HG03521 (cell line): ENCODE measurements at regions not wholly inside any gene's neighbourhood (a gene's known extent, or its start where the extent isn't known, plus 50 kb on each side); places are given as distances from the start of the nearest gene placed in this dataset.
A peak's percentile ranks its signal among the peaks of the same experiment; 100 is the strongest.

Experiments used
- ATAC-seq: cut with Tn5 transposase; IDR thresholded peaks from one replicate; pipeline ENCODE4 v1.9.1; 2021; ENCODE audit warnings: mild to moderate bottlenecking, moderate library complexity; ENCODE audit not compliant: unreplicated experiment

DNA sequence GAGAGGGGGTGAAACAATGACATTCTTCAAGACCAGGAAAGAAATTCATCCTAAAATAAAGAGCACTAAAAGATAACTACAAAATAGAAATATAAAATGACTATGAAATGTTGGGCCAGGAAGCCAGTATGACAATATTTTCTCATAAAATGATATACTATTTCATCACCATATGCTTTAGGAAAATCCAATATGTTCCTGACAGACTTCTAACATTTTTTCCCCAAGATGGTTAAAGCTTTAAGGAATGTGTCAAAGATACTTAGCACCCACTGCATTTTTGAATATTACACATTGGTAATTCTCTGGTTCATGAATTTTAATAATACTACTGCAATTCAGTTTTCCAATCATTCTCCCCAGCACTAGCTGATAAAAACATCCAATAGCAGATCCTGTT, 87.7 kb upstream of the PLEKHG7 start:
- no peak for ATAC-seq

DNA sequence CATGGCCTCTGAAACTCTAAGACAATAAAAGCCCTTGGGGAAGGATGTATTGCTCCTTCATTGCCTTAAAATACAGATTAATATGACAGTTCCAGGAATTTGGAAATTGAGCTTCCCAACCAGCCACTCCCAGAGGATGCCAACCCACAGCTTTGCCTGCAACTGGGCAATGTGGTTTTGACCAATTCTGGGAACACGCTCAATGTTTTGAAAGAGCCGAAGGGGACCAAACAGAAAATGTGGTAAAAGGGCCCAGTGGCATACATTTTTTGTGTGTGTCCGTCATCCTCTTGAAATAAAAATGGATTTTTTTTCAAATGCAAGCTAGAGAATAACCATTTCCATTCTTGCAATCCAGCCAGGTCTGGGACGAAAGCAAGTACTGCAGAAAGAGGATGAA, 88.3 kb upstream of the PLEKHG7 start:
- ATAC-seq: no peak

DNA sequence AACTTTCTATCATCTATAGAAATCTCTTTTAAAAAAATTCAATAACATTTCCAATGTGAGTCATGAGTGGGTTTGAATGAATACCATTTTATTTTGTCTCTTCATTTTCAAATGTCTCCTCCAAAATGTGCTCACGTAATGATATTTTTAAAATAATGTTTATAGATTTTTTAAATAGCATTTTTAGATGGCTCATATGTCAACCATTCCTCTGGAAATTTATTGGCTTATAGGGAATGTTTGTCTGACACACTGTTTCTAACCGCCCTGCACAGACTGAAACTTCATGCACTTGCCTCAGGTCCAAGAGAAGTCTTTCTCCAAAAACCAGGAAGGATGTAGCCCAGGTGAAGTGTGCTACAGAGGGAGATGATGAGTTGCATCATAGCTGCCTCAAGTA, 88.8 kb upstream of the PLEKHG7 start:
- no peak for ATAC-seq

DNA sequence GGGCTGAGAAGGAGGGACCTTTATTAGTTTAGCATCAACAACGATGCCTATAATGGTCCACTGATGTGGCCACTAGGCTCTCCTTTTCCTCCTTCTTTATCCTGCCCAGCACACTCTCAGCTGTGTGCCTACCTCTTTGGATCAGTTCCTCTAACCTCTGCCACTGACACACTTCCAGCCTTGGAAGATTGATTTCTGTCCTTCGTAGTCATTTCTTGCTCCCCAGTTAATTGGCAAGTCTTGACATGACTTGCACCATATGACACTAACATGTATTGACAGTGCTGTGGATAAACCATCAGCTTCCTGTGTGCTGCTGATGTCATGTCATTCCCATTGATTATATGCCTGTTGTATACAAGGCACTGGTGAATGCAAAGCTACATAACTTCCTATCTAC, 90.2 kb upstream of the PLEKHG7 start:
- no peak for ATAC-seq

DNA sequence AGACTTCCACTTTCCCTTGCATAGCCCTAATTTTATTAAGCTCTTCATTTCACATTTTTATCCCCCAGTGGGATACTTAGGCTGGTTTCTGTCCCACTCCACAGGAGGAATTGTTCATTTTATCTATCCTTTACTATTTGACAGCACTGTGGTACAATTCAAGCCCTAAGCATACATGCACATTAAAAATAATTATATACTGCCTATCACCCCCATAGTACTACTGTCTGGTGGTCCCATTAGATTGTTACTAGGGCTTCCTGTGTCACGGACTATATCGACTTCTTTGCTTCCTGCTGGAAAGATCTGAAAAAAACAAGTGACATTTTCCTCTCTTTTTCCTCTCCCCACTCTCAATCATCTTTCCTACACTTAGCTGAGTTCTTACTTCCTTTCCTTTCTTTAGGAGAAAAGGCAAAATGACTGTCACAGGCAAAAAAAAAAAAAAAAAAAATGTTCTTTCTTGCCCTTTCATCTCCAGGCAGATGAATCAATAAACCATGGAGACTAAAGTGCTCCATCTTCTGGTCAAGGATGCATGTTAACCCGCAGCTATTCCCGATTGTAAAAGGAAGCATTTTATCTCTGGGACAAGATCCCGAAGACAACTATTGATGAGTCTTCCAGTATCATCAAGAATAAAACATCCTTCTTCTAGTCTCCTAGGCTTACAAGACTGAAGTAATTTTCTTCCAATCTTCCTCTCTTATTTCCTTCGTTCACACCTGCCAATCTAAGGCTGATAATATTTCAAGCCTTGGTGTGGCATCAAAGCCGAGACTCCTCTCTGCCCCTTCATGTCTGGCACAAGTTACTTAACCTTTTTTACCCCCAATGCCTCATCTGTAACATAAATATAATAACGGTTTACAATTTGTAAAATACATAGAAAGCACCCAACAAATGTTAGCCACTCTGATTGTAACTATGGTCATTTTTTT, 94.4 kb upstream of the PLEKHG7 start:
- ATAC-seq: no peak

DNA sequence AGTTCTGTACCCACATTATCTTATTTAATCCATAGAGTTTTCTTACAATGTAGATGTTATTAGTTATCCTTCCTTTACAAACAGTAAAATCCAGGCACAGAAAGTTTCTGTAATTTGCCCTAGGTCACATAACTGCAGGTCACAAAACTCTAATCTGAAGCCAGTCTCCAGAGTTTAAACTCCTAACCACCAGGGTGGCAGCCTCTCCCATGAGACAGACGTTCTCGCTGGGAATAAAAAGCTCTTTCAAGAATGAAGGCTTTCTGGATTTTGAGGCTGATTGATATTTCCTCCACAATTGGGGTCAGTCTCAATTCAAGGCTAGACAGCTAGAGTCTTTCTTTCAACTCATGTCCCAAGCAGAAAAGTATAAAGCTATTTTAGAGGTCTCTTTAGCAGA, 95.8 kb upstream of the PLEKHG7 start:
- ATAC-seq: no peak

DNA sequence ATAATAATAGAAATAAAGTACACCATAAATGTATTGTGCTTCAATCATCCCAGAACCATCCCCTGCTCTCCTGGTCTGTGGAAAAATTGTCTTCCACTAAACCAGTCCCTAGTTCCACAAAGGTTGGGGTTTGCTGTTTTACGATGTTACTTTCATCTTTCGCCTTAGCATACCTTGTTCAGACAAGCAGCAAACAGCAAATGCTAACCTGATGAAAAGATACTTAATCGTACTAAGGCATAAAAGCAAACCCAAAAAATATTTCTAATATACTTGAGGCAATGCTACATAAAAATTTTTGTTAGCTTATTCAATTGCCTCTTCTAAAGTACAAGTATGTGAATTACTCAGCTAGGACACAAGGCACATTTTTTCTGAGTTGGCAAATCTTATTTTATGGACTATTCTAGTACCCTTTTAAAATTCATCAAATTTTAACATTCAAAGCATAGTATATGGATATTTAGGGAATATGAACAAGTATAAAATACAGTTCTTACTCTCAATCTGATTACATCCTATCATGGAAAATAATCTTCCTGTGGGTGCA, 97.1 kb upstream of the PLEKHG7 start:
- ATAC-seq: no peak

DNA sequence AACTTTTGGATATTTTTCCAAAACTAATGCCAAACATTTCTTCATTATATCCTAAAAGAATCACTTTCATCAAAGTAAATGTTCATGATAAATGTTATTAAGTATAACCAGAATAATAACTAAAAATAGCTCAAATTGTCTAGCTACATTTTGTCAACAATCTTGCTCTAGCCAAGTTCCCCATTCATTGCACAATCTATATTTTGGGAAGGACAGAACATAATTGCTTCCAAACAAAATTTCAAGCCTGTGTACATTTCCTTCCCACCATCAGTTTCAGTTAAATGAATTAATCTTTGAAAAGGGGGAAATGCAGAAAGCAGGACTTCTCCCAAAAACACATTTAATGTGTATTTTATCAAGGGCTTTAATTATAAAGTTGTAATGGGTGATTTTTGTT, 98.0 kb upstream of the PLEKHG7 start:
- ATAC-seq: no peak

DNA sequence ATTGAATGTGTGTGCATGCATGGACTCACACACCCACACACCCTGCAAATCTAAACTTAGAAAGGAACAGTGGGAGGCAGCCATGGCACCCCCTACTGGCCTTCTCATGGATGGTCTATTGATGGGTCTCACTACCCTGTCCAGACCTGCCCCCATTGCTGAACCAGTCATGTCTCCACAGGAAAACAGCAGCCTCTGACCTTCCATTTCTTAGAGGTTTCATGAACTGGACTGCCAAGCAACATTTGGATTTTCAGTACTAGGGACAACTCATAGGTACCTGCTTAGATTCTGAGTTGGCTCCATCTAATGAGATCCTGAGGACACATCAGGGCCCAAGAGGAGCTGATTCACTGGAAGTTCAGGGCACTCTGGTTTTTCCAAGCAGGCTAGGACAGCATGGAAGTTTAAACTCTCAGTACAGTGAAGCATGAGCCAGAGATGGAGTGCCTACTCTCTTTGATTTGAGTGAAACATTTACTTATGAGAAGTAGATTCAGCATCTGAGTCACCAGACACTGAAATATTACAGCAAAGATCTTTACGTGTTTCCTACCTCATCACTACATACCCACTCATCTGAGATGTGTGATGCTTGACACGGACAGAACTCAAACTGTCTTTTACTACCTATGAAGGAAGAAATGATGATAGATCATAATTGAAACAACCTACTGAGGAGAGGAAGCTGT, 98.9 kb upstream of the PLEKHG7 start:
- no peak for ATAC-seq

DNA sequence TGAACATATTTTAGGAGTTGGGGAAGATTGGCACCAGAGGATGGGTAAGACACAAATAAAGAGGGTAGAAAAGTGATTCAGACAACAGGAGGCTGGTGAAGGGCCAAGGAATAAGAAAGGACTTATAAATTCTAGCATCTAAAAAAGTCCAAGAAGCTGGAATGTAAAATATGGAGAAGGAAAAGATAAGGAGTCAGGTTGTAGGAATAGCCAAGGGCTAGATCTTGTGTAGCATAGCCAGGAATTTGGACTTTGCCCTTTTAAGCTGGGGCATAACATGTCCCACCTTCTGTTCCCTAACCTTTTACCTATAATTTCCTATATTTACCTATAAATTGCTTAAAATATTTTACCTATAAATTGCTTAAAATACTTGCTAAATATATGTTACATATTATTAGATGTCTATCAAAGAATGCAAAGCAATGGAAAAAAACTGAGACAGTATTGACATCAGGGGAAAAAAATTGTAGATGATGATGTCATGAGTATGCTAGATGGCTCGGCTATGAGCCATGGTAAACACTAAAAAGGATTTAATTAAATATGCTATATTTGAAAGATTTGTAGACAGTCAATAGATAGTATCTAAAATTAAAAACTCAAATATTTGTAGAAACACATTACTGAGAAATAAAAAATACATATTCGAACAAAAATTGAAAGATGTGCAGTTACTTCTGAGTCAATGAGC, 99.7 kb upstream of the PLEKHG7 start:
- no peak for ATAC-seq

DNA sequence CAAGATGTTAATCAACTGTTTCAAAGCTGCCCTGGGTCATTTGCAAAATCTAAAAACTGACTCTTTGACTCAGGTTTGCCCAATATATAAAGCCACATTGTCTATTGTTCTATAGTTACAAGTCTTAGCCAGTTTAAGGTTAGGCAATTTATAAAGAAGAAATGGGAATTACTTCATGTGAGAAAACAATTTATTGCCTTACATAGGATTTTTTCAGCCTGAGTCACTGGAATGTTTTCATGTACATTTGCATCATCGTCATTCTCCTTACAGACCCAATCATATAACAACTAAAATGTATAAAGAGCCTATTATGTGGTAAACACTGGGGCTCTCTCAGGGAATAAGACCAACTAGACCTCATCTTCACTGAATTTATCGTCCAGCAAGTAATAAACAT, 100.3 kb upstream of the PLEKHG7 start:
- ATAC-seq: no peak

DNA sequence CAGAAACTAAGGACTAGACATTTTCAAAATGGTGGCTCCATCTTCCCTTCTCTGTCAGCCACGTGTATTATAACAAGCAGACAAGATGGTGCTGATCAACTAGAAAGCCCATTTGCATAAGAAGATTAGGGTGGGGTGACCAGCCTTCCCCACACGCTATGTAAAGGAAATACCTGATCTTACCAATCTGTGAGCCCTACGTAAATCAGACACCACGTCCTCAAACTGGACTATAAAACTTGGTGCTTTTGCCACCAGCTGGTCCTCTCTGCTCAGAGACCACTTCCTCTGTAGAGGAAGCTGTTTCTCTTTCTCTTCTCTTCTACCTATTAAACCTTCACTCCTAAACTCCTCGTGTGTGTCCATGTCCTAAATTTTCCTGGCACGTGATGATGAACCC, 101.1 kb upstream of the PLEKHG7 start:
- ATAC-seq: no peak

DNA sequence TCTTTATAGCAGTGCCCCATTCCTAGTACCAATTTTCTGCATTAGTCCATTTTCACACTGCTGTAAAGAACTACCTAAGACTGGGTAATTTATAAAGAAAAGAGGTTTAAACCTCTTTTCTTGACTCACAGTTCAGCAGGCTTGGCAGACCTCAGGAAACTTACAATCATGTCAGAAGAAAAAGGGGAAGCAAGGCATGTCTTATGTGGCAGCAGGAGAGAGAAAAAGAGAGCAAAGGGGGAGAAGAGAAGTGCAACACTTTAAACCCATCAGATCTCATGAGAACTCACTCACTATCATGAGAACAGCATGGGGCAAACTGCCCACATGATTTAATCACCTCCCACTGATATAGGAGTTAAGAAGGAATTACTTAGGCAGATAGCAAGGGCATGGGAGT, 101.6 kb upstream of the PLEKHG7 start:
- no peak for ATAC-seq

DNA sequence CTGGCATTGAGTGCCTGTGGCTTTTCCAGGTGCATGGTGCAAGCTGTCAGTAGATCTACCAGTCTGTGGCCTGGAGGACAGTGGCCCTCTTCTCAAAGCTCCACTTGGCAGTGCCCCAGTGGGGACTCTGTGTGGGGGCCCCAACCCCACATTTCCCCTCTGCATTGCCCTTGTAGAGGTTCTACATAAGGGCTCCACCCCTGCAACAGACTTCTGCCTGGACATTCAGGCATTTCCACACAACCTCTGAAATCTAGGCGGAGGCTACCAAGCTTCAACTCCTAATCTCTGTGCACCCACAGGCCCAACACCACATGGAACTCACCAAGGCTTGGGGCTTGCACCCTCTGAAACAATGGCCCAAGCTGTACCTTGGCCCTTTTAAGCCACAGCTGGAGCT, 102.7 kb upstream of the PLEKHG7 start:
- no peak for ATAC-seq

DNA sequence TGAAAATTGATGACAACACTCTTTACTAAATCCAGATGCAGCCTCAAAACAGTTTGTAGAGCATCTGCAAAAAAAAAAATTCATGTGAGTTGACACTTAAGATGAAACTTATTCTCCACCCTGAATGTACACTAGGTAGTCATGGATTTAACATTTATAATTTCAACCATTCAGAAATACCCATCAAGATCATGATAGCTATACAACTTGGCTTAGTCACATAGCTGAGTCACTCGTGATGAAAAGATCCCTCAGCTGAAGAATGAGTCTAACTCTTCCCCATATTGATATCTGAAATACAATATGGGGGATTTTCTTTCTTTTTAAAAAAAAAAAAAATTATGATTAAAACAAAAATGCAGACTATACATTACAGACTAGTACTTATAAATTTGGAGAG, 104.8 kb upstream of the PLEKHG7 start:
- no peak for ATAC-seq

DNA sequence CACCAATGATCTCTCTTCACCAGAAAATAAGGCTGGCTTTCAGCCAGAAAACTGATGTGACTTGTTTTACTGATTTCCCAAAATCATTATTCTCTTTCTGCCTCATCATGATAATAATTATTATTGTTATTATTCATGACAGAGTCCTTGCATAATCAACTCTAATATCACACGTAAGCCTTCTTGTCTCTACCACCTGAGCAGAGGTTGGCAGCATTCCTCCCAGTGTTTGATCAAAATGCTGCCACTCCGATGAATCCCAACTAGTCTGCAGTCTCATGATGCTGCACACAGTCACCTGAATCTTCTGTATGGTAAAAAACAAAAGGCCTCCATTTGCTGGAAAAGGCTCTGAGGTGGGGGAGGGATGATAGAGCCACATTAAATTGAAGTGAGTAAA, 105.7 kb upstream of the PLEKHG7 start:
- ATAC-seq: no peak

DNA sequence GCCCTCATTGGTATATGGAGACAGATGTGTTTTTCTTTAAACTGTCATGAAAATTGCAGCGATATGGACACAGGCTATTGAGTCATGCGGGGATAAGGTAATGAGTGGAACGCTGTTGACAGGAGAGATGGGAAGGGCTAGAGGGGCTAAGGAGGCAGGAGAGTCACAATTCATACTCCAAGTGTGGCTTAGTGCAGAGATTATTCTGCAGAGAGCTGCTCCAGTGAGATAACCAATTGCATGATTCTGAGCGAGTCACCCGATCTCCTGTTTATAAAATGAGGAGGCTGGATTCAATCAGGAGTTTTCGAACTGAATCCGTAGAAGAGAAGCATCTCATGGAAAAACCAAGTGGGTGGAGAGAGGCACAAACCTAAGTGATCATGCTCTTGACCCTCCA, 106.4 kb upstream of the PLEKHG7 start:
- no peak for ATAC-seq

DNA sequence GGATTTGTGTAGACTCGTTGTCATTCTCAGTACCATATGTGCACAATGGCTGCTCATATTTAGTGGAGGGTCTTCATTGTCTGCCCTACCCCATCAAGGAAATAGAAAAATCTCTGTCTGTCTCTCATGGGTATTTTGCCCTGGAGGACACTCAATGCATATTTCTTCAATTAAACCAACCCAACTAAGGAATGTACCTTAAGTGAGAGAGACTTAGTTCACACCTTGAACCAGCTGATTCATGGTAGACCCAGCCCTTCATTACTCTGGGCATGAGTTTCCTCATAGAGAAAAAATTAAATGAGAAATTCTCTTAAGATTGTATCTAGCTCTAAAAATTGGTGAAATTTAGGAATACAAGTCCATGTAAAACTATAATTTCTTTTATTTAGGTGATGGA, 107.1 kb upstream of the PLEKHG7 start:
- ATAC-seq: no peak

DNA sequence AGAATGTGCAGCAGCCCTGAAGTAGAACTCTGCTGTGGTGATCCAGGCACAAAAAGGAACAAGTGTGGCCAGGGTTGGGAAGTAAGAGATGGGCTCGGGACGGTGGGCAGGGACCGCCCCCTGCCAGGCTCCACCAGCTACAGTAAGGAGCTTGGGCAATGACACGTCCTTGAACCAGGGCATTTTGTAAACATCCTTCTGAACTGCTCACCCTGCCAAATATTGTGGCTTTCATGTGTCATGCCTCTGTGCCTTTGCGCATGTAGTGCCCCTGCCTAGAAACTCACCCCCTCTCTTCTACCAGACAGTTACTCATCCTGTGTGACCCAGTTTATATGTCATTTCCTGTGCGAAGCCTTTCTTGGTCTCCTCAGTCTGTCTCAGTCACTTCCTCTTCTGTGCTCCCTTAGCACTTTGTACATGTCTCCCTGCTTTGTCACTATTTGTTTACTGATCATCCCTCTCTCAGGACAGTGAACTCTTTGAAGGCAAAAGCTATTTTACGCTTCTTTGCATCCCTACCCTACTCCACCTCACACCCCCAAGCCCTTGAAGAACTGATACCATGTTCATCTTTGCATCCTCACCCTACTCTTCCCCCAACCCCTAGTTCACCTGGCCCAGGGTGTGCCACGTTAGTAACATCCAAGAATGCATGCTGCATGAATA, 108.9 kb upstream of the PLEKHG7 start:
- peak; percentile 100 for ATAC-seq

DNA sequence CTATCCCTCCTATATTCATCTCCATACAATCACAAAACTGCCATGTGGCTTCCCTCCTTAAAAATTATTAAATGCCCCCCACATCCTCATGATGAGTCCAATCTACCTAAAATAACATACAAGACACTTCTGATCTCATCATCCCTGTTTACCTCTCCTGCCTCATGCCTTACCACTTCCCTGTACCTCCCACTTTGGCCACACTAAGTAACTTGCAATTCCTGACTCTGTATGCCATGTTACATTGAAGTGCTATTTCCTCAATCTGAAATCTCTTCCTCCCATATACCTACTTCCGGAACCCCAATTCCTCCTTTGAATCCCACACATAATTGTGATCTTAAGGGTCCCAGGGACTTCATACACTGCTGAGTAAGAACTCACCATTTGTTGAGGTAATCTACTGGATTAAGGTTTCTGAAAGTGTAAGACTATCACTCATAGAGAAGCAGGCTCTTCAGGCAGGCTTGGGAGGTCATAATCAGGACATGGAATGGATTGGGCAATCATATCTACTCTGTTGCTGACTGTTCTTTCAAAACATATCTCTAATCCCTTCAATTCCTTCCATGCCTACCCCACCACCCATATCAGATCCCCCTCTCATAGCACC, 117.6 kb upstream of the PLEKHG7 start:
- ATAC-seq: no peak

DNA sequence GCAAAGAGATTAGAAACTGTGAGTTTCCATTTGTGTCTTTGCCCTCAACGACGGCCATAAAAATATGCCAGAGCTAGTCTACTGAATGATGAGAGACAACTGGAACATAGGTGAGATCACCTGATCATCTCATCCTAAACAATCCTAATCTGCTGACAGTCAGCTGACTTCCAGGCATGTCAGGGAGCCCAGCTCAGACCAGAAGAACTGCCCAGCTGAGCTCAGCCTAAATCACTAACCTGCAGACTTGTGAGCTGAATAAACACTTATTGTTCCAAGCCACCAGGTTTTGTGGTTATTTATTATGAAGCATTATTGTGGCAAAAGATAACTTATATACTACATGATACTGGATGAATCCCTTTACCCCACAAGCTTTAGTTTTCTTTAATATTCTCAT, 118.9 kb upstream of the PLEKHG7 start:
- no peak for ATAC-seq
